ENCODE measurements at regions not wholly inside any gene's neighbourhood (a gene's known extent, or its start where the extent isn't known, plus 50 kb on each side); places are given as distances from the start of the nearest gene placed in this dataset.

- no peak for DNase-seq (ENCODE audit: low read depth)
Measured at GRCh38 chr13:74200081-74200480, 65.9 kb upstream of the KLF12 start.

- DNase-seq (ENCODE audit: low read depth) = no peak
Measured at GRCh38 chr13:74197677-74198429, 63.6 kb upstream of the KLF12 start.

DNA sequence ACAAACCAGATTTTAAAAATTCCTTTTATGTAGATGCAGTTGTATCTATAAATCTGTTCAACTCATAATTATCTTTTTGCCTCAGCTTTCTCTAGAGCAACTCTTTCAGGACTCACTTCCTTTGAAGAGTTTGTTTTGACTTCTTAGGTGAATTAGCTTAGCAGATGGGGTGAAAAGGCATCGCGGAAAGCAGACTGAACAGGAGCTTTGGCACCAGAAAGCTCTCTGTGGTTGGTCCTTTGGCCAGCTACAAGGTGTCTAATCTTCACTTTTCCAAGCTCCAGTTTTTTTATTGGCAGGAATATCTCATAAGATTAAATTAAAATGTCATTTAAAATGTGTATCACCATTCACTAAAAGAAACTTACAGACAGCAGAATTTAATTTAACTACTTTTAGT is 60.6 kb upstream of the KLF12 start:
- no peak for DNase-seq (ENCODE audit: low read depth)

DNA sequence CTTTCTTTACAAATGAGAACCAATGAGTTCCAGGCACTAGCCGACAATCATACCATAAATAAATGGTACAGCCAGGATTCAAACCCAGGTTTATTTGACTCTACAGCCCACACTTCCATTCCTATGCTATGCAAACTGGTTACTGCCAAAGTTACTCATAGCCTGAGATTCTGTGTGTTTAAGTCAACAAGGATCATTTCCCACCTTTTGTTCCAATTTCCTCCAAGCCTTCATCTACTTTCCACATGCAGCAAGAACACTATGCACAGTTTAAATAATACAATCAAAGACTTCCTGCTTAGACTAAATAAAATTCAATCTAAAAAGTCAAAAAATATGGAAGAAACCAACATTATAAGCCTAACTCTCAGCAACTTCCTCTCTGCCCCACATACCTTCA is 59.2 kb upstream of the KLF12 start:
- no peak for DNase-seq (ENCODE audit: low read depth)

- DNase-seq (ENCODE audit: low read depth) = no peak
Measured at GRCh38 chr13:74191410-74191809, 57.2 kb upstream of the KLF12 start.

- no peak for DNase-seq (ENCODE audit: low read depth)
Measured at GRCh38 chr13:74190999-74191398, 56.8 kb upstream of the KLF12 start.

DNA sequence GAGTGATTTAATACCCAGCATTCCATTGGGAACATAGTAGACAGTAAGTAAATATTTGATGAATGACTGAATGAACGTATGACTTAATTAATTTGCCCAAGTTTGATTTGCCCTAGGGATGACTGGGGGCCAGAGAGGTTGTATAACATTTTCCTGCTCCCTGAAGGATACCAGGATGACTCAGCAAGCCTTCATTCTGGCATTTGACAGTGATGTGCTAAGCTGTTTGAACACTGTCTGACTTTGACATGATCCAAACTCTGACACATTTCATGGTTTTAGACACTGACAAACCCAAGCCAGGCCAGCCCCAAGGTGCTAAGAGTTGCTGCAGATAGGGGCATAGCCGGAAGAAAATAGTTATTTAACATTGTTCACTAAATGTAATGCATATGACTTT is 53.4 kb upstream of the KLF12 start:
- DNase-seq (ENCODE audit: low read depth) = no peak

GRCh38 chr13:74184283-74184682 is 50.1 kb upstream of the KLF12 start:
- no peak for DNase-seq (ENCODE audit: low read depth)
